IPS-NIHi11 (cell line): ENCODE measurements at regions not wholly inside any gene's neighbourhood (a gene's known extent, or its start where the extent isn't known, plus 50 kb on each side); places are given as distances from the start of the nearest gene placed in this dataset.

Source experiments
- DNase-seq: peaks from one replicate; pipeline ENCODE4 v3.0.0; 2012; ENCODE audit warnings: mixed read lengths, low spot score

GRCh38 chr4:120977435-120977997 lies 55.0 kb upstream of the PRDM5 start:
- DNase-seq, result peak; percentile 56

- DNase-seq, result no peak
These were observed 50.7 kb upstream of the PRDM5 start for GRCh38 chr4:120973207-120973606.
